Smooth muscle cell of the brain vasculature (primary cell): ENCODE measurements at regions not wholly inside any gene's neighbourhood (a gene's known extent, or its start where the extent isn't known, plus 50 kb on each side); places are given as distances from the start of the nearest gene placed in this dataset.

Source experiments
- DNase-seq: peaks from one replicate; pipeline ENCODE4 v3.0.0-alpha.2; 2012; ENCODE audit warnings: low read depth, low spot score

DNA sequence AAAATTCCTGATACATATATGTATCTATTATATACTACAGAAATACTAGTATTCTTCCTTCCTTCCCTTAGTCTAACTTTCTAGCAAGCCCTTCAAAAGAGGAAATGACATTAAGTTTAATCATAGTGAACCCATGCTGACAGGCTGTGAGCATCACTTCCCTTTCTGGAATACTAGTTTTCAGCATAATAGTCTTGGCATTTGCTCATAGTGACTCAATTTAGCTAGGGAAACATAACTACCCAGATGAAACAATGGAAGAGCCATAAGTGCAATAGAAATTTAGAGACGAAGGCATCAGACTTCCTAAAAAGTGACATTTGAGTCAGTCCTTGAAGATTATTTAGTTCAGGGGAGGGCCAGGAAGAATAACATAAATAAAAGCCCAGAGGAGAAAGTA is 184.5 kb upstream of the CRY1 start:
- DNase-seq: peak; percentile 32

DNA sequence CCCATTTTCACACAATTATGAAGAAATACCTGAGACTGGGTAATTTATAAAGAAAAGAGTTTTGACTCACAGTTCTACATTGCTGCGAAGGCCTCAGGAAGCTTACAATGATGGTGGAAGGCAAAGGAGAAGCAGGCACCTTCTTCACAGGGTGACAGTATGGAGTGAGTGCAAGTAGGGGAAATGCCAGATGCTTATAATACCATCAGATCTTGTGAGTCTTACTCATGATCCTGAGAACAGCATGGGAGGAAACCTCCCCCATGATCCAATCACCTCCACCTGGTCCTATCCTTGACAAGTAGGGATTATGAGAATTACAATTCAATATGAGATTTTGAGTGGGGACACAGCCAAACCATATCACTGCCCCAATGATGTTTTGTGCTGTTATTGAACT is 189.3 kb upstream of the CRY1 start:
- DNase-seq: no peak

DNA sequence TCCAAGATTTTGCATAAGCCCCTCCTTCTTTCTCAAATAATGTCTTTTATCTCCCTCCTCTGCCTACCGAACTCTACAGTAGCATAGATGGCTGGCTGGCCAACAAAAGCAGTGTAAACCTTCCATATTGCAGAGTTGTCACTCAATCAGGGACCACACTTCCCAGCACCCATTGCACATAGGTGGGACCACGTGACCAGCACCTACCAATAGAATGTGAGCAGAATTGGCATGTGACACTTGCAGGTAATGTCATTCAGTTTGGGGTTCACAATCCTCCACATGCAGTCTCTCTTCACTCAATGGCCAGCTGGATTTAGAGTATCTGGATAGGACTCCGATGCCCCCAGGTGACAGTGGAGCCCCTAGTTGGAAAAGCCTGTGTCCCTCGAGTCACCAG is 190.3 kb upstream of the CRY1 start:
- DNase-seq: no peak

DNA sequence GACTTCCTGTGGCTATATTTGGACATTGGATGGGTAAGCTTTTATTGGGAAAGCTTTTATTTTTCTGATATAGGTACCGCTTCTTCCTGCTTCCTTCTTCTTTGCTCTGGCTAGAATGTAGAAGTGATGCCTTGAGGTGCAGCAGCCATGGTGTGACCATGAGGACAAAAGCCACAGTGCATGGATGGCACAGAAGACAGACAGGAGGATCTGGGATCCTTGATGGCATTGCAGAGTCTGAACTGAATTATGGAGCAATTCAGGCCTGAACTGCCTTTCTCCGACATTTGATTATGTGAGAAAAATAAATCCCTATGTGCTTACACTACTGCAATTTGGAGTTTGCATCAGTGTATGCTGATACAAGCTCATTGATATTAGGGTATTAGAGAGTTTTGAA is 191.3 kb upstream of the CRY1 start:
- no peak for DNase-seq

DNA sequence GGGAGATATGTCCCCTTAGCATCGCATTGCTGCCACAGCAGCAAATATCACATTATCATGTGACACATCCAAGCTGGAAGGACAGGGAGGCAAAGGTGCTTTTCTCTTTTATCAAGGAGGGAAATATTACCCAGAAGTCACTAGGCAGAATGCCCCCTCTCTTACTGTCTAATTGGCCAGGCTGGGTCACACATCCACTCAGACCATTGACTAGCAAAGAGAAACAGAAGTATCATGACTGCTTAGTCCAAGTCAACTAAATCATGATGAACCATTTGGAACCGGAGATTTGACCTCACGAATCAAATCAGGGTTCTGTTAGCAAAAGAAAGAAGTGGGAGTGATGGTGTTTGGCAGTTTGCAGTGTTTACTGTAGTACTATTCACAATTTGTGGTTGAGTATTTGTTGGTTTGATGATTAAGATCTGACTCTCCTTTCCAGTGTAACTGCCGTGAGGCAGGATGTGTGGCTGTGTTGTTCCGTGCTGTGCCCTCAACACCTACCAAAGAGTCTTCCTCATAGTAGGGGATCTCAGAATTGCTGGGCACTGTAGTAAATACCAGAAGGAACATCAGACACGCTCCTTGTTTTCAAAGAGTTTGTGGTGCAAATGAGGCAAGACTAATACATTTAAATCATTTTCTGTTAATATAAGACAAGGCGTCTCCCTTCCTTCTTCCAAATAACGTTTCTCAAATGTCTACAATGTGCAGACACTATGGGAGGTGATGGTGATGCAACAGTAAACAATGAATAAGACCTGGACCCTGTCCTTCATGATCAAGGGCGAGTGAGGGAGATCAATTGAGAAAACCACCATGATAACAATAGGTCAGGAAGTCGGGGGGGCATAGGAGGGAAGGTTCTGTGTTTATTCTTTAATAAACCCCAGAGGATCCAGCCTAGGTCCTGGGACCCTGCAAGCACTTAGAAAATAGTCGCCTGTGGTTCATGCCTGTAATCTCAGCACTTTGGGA is 194.4 kb upstream of the CRY1 start:
- DNase-seq: no peak

DNA sequence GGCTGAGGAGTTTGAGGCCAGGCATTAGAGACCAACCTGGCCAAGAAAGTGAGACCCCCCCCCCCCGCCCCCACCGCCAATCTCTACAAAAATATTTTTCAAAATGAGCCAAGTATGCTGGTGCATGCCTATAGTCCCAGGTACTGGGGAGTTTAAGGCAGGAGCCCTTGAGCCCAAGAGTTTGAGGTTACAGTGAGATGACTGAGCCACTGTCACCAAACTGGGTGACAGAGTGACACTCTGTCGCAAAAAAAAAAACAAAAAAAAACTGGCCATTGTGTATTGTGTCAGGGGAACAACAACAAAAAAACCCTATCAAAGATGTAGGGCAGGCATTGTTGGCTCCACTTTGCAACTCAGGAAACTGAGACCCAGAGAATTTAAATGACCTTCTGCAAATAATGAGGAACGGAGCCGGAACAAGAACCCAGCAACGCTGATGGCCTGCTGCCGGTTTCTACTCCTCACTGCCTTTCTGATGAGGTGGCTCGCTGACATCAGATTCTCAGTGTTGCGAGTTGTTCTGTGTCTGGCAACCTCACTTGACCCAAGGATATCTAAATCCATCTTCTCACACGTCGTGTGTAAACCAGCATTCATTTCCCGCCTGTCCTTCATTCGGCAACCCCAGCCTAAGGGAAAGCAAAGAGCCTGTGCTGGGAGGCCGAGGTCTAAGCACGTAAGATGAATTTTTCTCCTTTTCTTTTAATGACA is 195.2 kb upstream of the CRY1 start:
- no peak for DNase-seq

DNA sequence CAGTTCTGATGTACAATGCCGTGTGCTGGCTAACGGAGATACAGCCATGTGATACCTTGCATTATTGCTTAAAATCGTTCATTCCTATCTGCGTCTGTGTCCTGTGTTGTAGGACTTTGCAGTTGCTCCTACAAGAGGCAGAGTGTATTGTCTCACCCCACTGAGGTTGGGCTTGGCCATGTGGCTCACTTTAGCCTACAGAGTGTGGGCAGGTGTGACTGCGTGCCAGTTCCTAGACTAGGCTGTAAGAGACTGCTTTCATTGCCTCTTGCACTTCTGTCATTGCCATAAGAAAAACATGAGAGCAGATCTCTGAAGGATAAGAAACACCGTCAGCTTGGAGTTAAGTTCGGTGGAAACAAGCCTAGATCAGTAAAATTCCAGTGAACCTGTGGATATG is 197.7 kb upstream of the CRY1 start:
- no peak for DNase-seq

DNA sequence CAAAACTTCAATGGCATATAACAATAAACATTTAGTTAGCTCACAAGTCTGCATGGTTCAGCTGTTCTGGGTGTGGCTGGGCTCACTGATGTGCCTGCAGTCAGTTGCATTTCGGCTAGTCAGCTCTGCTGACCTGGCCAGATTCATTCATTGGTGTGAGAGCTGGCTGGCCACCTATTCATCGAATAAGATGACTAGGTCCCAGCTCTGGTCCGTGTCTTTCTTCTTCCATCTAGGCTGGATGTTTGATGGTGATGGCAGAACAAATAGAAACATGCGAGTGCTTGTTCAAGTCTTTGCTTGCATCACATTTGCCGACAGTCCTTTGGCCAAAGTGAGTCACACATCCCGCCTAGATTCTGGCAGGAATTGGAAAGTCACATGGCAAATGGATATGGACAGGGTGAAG is 203.3 kb upstream of the CRY1 start:
- no peak for DNase-seq

DNA sequence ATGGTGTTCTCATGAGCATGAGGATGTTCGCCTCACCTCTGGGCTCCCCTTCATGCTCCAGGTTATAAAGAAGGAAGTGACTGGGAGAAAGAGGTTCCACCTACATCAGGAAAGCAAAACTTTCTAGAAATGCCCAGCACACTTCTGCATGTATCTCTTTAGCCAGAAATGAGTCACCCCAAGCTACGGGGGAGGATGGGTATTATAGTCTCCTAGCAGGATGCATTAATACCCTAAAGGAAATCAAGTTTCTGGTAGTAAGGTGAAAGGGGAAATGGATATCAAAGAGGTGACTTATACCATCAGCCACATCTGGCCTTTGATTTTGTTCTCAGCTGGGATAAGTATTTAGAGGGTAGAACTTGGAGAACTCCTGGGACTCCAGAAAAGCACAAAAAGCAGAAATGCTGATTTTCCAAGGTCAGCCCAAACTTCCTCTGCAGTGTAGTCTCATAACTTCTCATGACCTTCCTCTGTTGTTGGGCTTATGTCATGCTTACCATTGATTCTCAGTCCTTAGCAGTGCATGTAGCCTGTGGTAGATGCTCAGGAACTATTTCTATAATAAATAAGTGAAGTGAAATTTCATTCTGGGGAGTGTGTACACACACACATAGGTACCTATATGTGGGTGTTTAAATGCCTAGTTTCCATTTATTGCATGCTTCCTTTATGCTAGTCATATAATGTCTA is 209.4 kb upstream of the CRY1 start:
- DNase-seq: no peak

DNA sequence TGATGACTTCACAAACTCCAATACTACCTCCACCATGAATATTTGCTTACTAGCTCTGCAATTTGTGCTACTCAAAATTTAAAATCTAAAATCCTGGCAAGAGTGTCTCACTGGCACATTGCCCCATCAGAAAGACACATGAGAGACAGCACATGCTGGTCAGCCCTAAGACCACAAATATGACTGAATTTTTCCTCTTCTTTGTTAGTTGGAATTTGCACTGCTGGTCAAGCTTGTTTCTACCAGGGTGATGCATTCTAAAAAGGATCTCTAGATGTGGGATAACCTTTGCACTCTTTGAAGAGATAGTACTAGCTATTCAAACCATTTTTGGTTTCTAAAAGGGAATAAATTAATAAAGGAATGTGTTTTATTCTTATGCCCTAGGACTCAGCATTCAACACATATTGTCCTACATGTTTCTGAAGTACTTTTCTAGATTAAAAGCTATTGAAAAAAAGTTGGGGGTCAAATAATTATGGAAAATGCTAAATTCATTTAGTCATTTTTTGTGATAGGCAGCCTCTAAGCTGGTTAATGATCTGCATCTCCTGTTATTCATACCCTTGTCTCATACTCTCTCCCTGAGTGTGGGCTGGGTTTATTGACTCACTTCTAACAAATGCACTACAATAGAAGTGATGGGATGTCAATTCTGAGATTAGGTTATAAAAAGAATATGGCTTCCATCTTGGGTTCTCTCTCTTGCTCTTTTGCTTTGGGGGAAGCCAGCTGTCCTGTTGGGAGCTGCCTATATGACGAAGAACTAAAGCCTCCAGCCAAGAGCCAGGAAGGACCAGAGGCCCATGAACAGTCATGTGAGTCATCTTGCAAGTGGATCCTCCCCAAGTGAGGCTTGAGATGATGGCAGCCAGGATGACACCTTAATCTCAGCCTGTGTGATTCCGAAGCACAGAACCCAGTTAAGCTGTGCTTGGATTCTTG is 211.5 kb upstream of the CRY1 start:
- no peak for DNase-seq

DNA sequence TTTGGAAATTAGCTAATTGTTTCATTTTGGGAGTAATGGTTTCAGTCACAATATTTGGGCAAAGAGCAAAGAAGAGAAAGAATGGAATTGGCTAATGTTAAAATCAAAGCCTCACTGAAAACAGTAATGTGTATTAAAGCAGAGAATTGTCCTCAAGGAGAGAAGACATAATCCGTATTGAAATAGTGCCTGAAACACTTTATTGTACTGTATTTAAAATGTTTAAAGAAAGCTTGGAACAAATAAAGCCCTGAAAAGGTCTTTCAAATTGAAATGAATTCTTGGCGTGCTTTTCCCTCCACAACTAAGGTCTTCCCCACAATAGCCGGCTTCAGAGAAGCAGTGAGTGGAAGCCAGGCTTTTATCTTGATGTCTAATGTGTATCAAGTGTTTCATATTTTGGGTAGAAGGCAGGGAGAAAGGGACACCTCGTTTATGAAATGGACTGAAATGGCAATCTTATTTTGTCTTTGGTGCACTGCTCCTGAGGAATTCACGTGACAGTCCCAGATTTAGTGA is 212.9 kb upstream of the CRY1 start:
- DNase-seq: no peak

DNA sequence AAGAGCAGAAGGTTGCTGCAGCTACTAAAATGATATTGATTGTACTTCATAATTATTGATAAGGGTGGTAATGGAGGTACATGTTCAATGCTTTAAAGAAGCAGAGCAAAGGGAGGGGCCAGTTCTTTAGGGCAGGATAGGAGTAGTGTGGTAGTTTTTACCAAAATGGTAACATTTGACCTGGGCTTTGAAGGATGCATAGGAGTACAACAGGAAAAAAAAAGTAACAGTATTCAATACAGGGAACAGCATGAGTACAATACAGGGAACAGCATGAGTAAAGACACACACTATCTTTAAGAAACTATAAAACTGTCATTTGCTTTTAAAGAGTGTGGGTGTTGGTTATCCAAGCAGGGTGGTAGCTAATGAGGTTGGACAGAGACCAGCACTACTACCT is 215.0 kb upstream of the CRY1 start:
- DNase-seq: no peak

DNA sequence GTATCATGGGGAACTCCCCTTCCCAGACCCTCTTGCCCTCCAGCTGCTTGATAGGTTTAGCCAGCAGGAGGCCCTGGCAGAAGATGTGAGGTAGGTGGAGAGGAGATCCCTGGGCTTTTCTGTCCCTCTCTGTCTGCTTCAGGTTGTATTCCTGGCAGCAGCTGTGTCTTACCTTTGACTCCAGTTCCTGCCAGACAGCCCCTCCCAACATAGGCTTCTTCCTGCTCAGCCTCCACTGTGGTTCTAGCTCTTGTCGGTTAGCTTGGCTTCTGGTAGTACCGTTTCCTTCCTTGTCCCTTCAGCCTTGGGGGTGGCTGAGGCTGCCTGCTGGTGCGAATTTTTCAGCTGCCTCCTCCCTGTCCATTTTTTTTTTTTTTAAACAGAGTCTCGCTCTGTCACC is 215.7 kb upstream of the CRY1 start:
- no peak for DNase-seq

DNA sequence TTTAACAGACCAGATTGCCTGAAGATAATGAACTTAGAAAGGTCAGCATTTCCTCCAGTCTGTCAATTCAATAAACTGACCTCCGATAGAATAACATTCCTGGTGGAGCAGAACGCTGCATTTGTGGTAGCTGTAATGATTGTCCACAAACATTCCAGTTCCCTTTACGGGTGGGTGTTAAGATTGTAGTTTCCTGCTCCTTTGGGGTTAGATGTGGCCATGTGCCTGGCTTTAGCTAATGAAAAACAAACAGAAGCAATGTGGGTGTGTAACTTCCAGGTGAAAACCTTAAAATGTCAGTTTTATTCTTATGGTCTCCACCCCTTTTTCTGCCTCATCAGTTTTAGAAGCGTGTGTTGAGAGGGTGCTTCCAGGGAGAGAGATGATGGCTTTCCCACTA is 217.3 kb upstream of the CRY1 start:
- DNase-seq: no peak

DNA sequence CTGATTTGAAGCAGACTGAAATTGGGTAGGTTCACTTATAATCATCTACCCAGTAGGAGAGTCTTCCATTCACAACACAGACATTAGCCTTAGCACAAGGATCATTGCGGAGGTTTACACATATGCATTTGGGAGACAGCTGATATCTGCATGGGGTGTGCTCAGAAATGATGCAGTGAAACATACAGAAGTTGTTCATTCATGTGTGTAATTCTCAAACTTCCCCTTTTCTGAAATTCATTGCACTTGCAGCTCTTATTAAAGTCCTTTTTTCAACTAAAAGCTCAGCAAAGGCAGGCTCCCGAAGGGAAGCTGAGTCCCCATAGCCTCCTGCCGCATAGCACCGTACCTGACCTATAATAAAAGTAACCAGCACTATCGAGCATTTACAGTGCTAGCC is 218.3 kb upstream of the CRY1 start:
- DNase-seq: no peak

DNA sequence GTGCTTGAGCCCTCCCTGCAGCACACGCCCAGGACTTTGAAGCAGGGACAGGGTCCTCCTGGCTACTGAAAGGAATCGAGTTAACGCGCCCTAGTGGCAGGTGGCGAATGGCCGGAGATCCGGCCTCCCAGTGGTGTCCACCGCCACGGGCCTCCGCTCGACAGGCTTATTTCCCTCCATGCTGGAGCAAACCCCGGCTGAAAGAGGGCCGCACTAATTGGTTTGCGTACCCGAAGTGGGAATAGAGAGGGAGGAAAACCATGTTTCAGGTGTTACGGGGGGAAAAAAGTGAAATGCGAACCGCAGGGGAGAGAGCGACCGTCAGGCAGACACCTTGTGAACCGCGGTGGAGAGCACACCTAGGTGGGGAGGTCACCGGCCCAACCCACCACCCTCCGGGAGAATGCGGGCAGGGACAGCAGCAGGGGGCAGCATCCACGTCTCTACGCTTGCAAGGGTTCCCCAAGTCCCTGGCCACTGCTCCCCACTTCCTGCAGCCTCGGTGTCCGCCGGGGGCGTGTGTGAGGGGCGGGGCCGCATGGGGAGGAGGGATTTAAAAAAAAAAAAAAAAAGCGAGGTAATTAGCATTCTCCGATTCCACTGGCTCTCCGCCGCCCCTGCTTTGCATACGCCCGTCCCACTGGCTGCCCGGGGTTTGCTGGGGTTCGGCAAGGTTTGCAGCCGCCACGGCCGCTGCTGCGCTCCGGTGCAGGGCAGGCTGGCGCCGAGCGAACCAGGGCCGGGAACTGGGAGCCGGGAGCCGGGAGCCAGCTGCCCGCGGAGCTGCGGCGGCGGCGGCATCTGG is 224.6 kb upstream of the CRY1 start:
- DNase-seq: peak; percentile 65

DNA sequence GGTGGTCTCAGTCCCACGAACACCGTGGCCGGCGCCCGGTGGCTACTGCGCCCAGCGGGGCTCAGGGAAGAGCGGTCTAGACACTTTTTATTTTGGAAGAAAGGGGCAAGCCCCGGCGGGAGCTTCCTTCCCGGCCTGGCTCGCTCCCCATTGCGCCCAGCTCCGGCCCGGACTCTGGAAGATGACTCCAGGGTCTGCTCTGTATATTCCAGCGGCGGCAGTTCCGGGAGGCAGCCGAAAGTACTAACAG is 225.1 kb upstream of the CRY1 start:
- DNase-seq: no peak

DNA sequence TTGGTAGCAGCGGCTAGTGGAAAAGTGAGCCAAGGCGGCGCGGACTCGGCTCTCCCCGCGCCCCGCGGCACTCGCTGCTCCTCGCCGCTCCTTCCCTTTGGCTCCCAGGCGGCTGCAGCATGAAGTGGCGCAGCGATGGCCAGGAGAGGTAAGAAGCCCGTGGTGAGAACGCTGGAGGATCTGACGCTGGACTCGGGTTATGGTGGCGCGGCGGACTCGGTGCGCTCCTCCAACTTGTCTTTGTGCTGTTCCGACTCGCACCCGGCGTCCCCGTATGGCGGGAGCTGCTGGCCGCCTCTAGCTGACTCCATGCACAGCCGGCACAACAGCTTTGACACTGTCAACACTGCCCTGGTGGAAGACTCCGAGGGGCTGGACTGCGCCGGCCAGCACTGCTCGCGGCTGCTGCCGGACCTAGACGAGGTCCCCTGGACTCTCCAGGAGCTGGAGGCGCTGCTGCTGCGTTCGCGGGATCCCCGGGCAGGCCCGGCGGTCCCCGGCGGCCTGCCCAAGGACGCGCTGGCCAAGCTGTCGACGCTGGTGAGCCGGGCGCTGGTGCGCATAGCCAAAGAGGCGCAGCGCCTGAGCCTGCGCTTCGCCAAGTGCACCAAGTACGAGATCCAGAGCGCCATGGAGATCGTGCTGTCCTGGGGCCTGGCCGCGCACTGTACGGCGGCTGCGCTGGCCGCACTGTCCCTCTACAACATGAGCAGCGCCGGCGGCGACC is 225.6 kb upstream of the CRY1 start:
- no peak for DNase-seq

DNA sequence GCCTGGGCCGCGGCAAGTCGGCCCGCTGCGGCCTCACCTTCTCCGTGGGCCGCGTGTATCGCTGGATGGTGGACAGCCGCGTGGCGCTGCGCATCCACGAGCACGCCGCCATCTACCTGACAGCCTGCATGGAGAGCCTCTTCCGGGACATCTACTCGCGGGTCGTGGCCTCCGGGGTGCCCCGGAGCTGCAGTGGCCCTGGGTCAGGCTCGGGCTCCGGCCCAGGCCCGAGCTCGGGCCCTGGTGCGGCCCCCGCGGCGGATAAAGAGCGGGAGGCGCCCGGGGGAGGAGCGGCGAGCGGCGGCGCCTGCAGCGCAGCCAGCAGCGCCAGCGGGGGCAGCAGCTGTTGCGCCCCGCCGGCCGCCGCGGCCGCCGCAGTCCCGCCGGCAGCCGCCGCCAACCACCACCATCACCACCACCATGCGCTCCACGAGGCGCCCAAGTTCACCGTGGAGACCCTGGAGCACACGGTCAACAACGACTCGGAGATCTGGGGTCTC is 226.2 kb upstream of the CRY1 start:
- no peak for DNase-seq
